Panc1 (cell line): ENCODE measurements at regions not wholly inside any gene's neighbourhood (a gene's known extent, or its start where the extent isn't known, plus 50 kb on each side); places are given as distances from the start of the nearest gene placed in this dataset.

Source experiments
- CTCF ChIP-seq: fragments of 450-650 bp; IDR thresholded peaks from 2 replicates; pipeline ENCODE4 v1.5.1; 2017; ENCODE audit warnings: mild to moderate bottlenecking
- POLR2AphosphoS5 ChIP-seq: IDR thresholded peaks from 2 replicates; pipeline ENCODE4 v1.6.1; 2012; ENCODE audit warnings: mild to moderate bottlenecking, low read depth, low read length, moderate library complexity
- REST ChIP-seq, 2 experiments: IDR thresholded peaks; 2 replicates each; pipeline ENCODE4 v1.6.1; 2011 to 2012; ENCODE audit warnings: low read depth in 2 of 2, control low read depth in 1 of 2, low read length in 1 of 2, mild to moderate bottlenecking in 1 of 2, moderate library complexity in 1 of 2; ENCODE audit not compliant: insufficient read depth in 1 of 2
- SIN3A ChIP-seq: IDR thresholded peaks from 2 replicates; pipeline ENCODE4 v1.6.1; 2012; ENCODE audit warnings: low read depth, mild to moderate bottlenecking, low read length, moderate library complexity, borderline replicate concordance; ENCODE audit not compliant: insufficient read depth

DNA sequence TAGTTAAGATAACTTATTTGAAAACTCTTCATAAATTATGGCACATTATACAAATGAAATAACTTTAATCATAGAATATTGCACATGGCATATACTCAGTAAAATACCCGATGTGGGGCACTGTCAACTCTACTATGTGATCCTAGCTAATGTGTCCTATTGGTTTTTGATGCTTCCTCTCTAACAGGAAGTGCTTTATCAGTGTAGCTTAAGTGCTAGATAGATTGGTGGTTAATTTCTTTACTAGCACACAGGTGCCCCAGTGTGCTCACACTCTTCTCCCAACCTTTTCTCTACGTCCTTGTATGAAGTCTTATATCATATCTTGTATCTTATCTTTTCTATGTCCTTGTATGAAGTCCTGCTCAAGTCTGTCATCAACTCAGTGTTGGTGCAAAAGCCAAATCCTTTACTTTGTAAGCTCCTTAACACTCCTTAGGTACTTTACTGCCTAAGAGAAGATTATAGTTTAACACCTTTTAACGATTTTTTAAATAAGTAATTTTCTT lies 358.9 kb downstream of the CENPW start:
- TF ChIP-seq CTCF: no peak
- TF ChIP-seq POLR2AphosphoS5: no peak
- no peak for TF ChIP-seq SIN3A
- TF ChIP-seq REST (IDR thresholded peaks at IDR 0.05; ENCODE audit: insufficient read depth in 1 of 2, low read depth in 2 of 2, low read length in 1 of 2): no peak
